ENCODE measurements at regions not wholly inside any gene's neighbourhood (a gene's known extent, or its start where the extent isn't known, plus 50 kb on each side); places are given as distances from the start of the nearest gene placed in this dataset.

DNA sequence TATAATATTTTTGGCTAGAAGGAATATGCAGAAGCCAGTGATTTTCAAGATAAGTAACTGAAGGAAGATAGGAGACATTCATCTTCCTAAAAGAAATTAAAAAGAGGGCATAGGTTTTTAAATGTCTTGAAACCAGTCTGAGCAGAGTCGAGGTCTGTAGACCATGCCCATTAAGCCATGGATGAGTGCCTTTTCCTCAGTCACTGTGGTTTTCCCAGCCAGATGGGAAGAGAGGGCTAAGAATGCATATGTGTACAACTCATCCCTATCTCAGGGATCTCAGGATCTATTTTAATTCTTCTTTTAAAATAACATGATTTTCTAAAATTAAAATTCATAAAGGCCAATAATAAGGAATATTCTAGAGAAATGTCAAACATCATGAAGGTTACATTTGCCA is 112.8 kb downstream of the PPP1R3A start:
- Histone ChIP-seq H3K4me1 (no peaks in the 10 kb centered on the region), H3K4me2 (no peak overlapping the region), H3K4me3 (no peak overlapping the region), H3K9me3 (replicated peaks in 1 of 11) (no peaks in the 10 kb centered on the region), H3K9ac (no peak overlapping the region), H4K20me1 (no peaks in the 10 kb centered on the region), H3K36me3 (no peaks in the 10 kb centered on the region), H3K27ac (no peak overlapping the region), H3K27me3 (no peaks in the 10 kb centered on the region)
- TF ChIP-seq Cebpa-rat (IDR thresholded peaks at IDR 0.05), result no peak

DNA sequence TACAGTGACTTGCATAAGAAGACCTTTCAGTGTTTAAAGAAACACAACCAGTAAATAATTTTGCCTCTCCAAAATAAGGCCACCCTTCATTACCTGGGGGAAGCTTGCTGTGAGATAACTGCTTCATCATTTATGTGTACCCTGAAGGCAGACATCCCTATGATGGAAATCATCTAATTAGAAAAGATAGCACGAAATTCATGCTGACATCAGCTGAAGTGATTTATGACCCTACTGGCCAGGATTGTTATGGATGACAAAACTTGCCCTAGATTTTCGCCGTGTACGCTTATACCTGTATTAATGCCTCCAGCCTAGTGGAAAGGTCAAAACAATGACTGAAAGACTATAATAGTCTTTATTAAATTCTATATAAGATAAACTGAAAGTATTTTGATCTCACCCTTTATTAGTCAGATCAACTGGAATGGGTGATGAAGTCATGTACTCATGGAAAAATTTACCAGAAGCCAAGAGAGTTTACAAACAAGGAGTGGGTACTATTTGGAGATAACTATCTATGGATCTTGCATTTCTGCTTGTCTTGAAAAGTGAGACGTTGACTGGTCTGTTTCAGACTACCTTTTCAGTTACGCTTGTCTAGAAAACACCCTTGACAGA is 114.2 kb downstream of the PPP1R3A start:
- Histone ChIP-seq H3K9ac (no peak overlapping the region), H3K27ac (no peak overlapping the region), H3K9me3 (replicated peaks in 1 of 11) (no peaks in the 10 kb centered on the region), H3K4me1 (no peaks in the 10 kb centered on the region), H3K4me3 (no peak overlapping the region), H3K4me2 (no peak overlapping the region), H3K27me3 (no peaks in the 10 kb centered on the region), H4K20me1 (no peaks in the 10 kb centered on the region), H3K36me3 (no peaks in the 10 kb centered on the region)
- TF ChIP-seq Cebpa-rat (IDR thresholded peaks at IDR 0.05), result no peak

GRCh38 chr7:113801751-113802150 is 117.1 kb downstream of the PPP1R3A start:
- Histone ChIP-seq H3K9ac (no peak overlapping the region), H3K4me2 (no peak overlapping the region), H3K27ac (no peak overlapping the region), H4K20me1 (no peaks in the 10 kb centered on the region), H3K36me3 (no peaks in the 10 kb centered on the region), H3K4me3 (no peak overlapping the region), H3K9me3 (replicated peaks in 1 of 11) (no peaks in the 10 kb centered on the region), H3K4me1 (peaks cover 0 to 10% (median 8%) of the 10 kb centered on the region in 10 experiments; a peak in 13 of 20 replicates), H3K27me3 (no peaks in the 10 kb centered on the region)
- TF ChIP-seq Cebpa-rat (IDR thresholded peaks at IDR 0.05), result no peak

DNA sequence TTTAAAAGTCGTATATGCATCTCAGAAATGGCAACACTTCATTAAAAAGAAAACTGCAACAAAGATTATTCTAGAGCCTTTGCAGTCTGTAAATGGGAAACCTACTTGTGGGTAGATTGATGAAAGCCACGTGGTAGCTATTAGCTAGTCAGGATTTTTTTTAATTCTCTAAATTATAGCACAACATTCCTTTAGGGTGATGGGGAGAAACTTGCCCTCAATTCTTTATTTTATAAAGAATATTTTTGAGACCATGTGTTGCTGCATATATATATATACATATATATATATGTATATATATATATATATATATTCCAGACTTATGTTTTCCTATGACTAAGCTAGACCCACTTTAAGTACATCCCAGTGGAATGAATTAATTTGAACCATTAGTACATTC is 118.0 kb downstream of the PPP1R3A start:
- Histone ChIP-seq H4K20me1 (no peaks in the 10 kb centered on the region), H3K9ac (no peak overlapping the region), H3K36me3 (no peaks in the 10 kb centered on the region), H3K4me3 (no peak overlapping the region), H3K4me2 (no peak overlapping the region), H3K27me3 (no peaks in the 10 kb centered on the region), H3K27ac (no peak overlapping the region), H3K9me3 (replicated peaks in 1 of 11) (no peaks in the 10 kb centered on the region), H3K4me1 (peaks cover 0 to 19% (median 17%) of the 10 kb centered on the region in 10 experiments; a peak in 14 of 20 replicates)
- TF ChIP-seq Cebpa-rat (IDR thresholded peaks at IDR 0.05), result no peak

DNA sequence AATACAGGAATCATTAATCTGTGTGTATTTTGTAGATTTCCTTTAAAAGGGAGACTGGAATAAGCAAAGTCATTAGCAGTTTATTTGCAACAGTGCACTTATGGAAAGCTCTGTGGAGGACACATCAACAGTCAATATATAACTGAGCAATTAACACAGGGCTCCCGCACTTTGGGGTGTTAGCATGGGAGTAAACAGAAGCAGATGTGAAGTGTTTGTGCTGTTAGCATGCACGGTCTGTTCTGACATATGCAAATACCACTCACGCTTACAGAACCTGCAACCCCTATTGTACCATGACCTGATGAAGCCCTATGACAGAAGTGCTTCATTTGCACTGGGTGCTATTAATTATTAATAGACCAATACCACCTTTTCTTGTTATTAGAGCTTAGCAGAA is 118.9 kb downstream of the PPP1R3A start:
- H3K4me2 ChIP-seq, result no peak overlapping the region
- no peaks in the 10 kb centered on the region for H3K36me3 ChIP-seq
- no peaks in the 10 kb centered on the region for H3K27me3 ChIP-seq
- no peaks in the 10 kb centered on the region for H3K9me3 ChIP-seq (replicated peaks in 1 of 11)
- H3K4me1 ChIP-seq, result peaks cover 0 to 22% (median 18%) of the 10 kb centered on the region in 10 experiments; a peak in 14 of 20 replicates
- no peak overlapping the region for H3K4me3 ChIP-seq
- no peak overlapping the region for H3K27ac ChIP-seq
- no peaks in the 10 kb centered on the region for H4K20me1 ChIP-seq
- H3K9ac ChIP-seq, result no peak overlapping the region
- no peak for TF ChIP-seq Cebpa-rat (IDR thresholded peaks at IDR 0.05)

- H3K36me3 ChIP-seq, result no peaks in the 10 kb centered on the region
- H3K9ac ChIP-seq, result no peak overlapping the region; a peak in 1 of 22 replicates
- no peak for TF ChIP-seq Cebpa-rat (IDR thresholded peaks at IDR 0.05)
- H3K9me3 ChIP-seq (replicated peaks in 1 of 11), result no peaks in the 10 kb centered on the region
- H3K4me2 ChIP-seq, result peak overlapping the region in 6 of 11 experiments; percentile 51 to 67 (median 62); a peak in 10 of 22 replicates
- H3K27ac ChIP-seq, result peak overlapping the region in 7 of 11 experiments; percentile 4 to 76 (median 63); a peak in 12 of 22 replicates
- peaks cover 0 to 22% (median 18%) of the 10 kb centered on the region in 10 experiments; a peak in 14 of 20 replicates for H3K4me1 ChIP-seq
- H3K27me3 ChIP-seq, result no peaks in the 10 kb centered on the region
- no peak overlapping the region for H3K4me3 ChIP-seq
- H4K20me1 ChIP-seq, result no peaks in the 10 kb centered on the region
Measured at GRCh38 chr7:113797420-113798010, 121.3 kb downstream of the PPP1R3A start.

- H3K9ac ChIP-seq, result peak overlapping the region in 3 of 11 experiments; percentile 40 to 46 (median 44); a peak in 4 of 22 replicates
- H3K9me3 ChIP-seq (replicated peaks in 1 of 11), result no peaks in the 10 kb centered on the region
- H3K4me3 ChIP-seq, result no peak overlapping the region; a peak in 1 of 20 replicates
- H3K4me1 ChIP-seq, result peaks cover 0 to 22% (median 18%) of the 10 kb centered on the region in 10 experiments; a peak in 14 of 20 replicates
- peak in 6 of 11 experiments; percentile 29 to 88 (median 66); a peak in 9 of 22 replicates for TF ChIP-seq Cebpa-rat (IDR thresholded peaks at IDR 0.05)
- peak overlapping the region in 8 of 11 experiments; percentile 32 to 76 (median 60); a peak in 13 of 22 replicates for H3K27ac ChIP-seq
- no peaks in the 10 kb centered on the region for H3K36me3 ChIP-seq
- H3K4me2 ChIP-seq, result peak overlapping the region in 9 of 11 experiments; percentile 18 to 67 (median 57); a peak in 16 of 22 replicates
- H4K20me1 ChIP-seq, result no peaks in the 10 kb centered on the region
- no peaks in the 10 kb centered on the region for H3K27me3 ChIP-seq
Measured at GRCh38 chr7:113796557-113796956, 122.3 kb downstream of the PPP1R3A start.

DNA sequence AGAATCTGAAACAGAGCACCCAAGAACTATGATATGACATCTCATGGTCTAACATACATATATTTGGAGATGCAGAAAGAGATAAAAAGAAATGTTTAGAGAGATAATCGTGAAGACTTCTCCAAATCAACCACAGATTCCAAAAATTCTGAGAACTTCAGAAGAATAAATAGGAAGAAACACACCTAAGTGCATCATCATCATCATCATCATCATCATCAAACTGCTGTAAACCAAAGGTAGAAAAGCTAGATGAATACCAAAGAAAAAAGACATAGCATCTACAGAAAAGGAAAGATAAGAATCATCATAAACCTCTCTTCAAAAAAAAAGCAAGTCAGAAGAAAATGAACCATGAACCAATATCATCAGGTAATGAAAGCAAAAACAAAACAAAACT is 124.2 kb downstream of the PPP1R3A start:
- Histone ChIP-seq H3K27me3 (no peaks in the 10 kb centered on the region), H3K36me3 (no peaks in the 10 kb centered on the region), H3K27ac (no peak overlapping the region), H3K4me2 (no peak overlapping the region), H3K4me3 (no peak overlapping the region), H4K20me1 (no peaks in the 10 kb centered on the region), H3K9ac (no peak overlapping the region), H3K4me1 (peaks cover 0 to 22% (median 18%) of the 10 kb centered on the region in 10 experiments; a peak in 14 of 20 replicates), H3K9me3 (replicated peaks in 1 of 11) (no peaks in the 10 kb centered on the region)
- no peak for TF ChIP-seq Cebpa-rat (IDR thresholded peaks at IDR 0.05)

DNA sequence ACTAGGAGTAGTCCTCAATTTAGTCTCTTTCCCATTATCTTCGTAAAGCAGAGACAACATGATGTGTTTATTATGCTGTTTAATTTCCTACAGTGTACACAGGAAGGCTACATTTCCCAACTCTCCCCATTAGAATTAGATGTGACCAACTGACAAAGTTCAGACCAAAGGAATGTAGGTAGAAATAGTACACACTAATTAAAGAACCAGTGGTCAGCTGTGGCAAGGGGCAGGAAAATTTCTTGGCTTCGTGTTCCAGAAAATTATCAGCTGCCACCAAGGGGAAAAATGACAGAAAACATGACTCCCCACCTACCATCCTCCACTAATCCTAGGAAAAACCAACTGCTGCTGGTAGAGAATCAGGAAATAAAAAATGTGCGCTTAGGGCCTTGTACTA is 125.6 kb downstream of the PPP1R3A start:
- H3K4me3 ChIP-seq, result no peak overlapping the region
- H3K4me2 ChIP-seq, result peak overlapping the region in 1 of 11 experiments; percentile 1; a peak in 1 of 22 replicates
- no peaks in the 10 kb centered on the region for H3K27me3 ChIP-seq
- peaks cover 0 to 22% (median 18%) of the 10 kb centered on the region in 10 experiments; a peak in 14 of 20 replicates for H3K4me1 ChIP-seq
- H4K20me1 ChIP-seq, result no peaks in the 10 kb centered on the region
- H3K9ac ChIP-seq, result no peak overlapping the region
- H3K27ac ChIP-seq, result peak overlapping the region in 1 of 11 experiments; percentile 1; a peak in 1 of 22 replicates
- no peaks in the 10 kb centered on the region for H3K9me3 ChIP-seq (replicated peaks in 1 of 11)
- no peaks in the 10 kb centered on the region for H3K36me3 ChIP-seq
- no peak for TF ChIP-seq Cebpa-rat (IDR thresholded peaks at IDR 0.05)
